IMR-90 (cell line): ENCODE measurements at regions not wholly inside any gene's neighbourhood (a gene's known extent, or its start where the extent isn't known, plus 50 kb on each side); places are given as distances from the start of the nearest gene placed in this dataset.

Experiments used
- ATAC-seq: fragments of 200-7000 bp; cut with Tn5 transposase; 2 replicates; pipeline ENCODE4 v1.9.1; 2020; ENCODE audit warnings: low read depth, mild to moderate bottlenecking, moderate library complexity
- BruUV-seq: library from RNA; stranded (reverse); fragments of 400-500 nt; replicated peaks from 2 replicates; lab custom pipeline; 2021; lab: Mats Ljungman, UMichigan
- CTCF ChIA-PET: fragments of 300-600 bp; formaldehyde crosslinking; extraction: SDS; loops from one replicate; lab custom pipeline; 2021; ENCODE audit warnings: antibody characterized with exemption; lab: Yijun Ruan, JAX
- POLR2A ChIA-PET: fragments of 300-600 bp; sonication (Branson Sonifier 250); formaldehyde crosslinking; loops from one replicate; lab custom pipeline; 2022; ENCODE audit warnings: antibody characterized with exemption; ENCODE audit not compliant: unreplicated experiment; lab: Charles Lee
- DNase-seq: peaks from one replicate; pipeline ENCODE4 v3.0.0; 2013
- H2AFZ ChIP-seq: replicated peaks from 2 replicates; pipeline ENCODE3; 2013; ENCODE audit warnings: low read length, mild to moderate bottlenecking; ENCODE audit not compliant: poor library complexity
- H2AK5ac ChIP-seq: 2 replicates; pipeline ENCODE4 v1.6.1; 2013; ENCODE audit warnings: low read depth, low read length, inconsistent platforms
- H2AK9ac ChIP-seq: replicated peaks from 2 replicates; pipeline ENCODE3; 2013; ENCODE audit warnings: mild to moderate bottlenecking, low read depth, low read length, moderate library complexity; ENCODE audit not compliant: poor library complexity
- H2BK120ac ChIP-seq: 2 replicates; pipeline ENCODE4 v1.6.1; 2013; ENCODE audit warnings: low read depth, low read length, inconsistent platforms
- H2BK15ac ChIP-seq: 3 replicates; pipeline ENCODE4 v1.6.1; 2013; ENCODE audit warnings: low read depth, low read length, inconsistent platforms
- H2BK20ac ChIP-seq: 2 replicates; pipeline ENCODE4 v1.6.1; 2013; ENCODE audit warnings: low read depth, mild to moderate bottlenecking, inconsistent platforms, low read length, moderate library complexity
- H2BK5ac ChIP-seq: 2 replicates; pipeline ENCODE4 v1.6.1; 2013; ENCODE audit warnings: mild to moderate bottlenecking, low read depth, low read length, inconsistent platforms; ENCODE audit not compliant: poor library complexity, severe bottlenecking
- H3K14ac ChIP-seq: replicated peaks from 2 replicates; pipeline ENCODE4 v1.6.1; 2013; ENCODE audit warnings: low read depth, low read length, inconsistent platforms
- H3K18ac ChIP-seq: 2 replicates; pipeline ENCODE4 v1.6.1; 2013; ENCODE audit warnings: low read depth, low read length, control low read depth
- H3K23ac ChIP-seq: 2 replicates; pipeline ENCODE4 v1.6.1; 2013; ENCODE audit warnings: low read depth, low read length, inconsistent platforms
- H3K27ac ChIP-seq: 2 replicates; pipeline ENCODE4 v1.5.1; 2013; ENCODE audit warnings: mild to moderate bottlenecking, control low read depth, low read length; ENCODE audit not compliant: insufficient read depth
- H3K27me3 ChIP-seq: 2 replicates; pipeline ENCODE4 v1.6.1; 2013; ENCODE audit warnings: low read length; ENCODE audit not compliant: control insufficient read depth, insufficient read depth
- H3K36me3 ChIP-seq: 2 replicates; pipeline ENCODE4 v1.6.1; 2013; ENCODE audit warnings: low read length, mixed read lengths; ENCODE audit not compliant: control insufficient read depth, insufficient read depth
- H3K4ac ChIP-seq: 2 replicates; pipeline ENCODE4 v1.6.1; 2013; ENCODE audit warnings: low read depth, low read length, inconsistent platforms
- H3K4me1 ChIP-seq: 2 replicates; pipeline ENCODE4 v1.6.1; 2013; ENCODE audit warnings: low read length, mixed read lengths; ENCODE audit not compliant: control insufficient read depth, insufficient read depth
- H3K4me2 ChIP-seq: 2 replicates; pipeline ENCODE4 v1.6.1; 2013; ENCODE audit warnings: low read depth, mild to moderate bottlenecking, control low read depth, low read length, moderate library complexity
- H3K4me3 ChIP-seq: 2 replicates; pipeline ENCODE4 v1.5.1; 2013; ENCODE audit warnings: low read depth, mild to moderate bottlenecking, control low read depth, low read length, moderate library complexity; ENCODE audit not compliant: insufficient read depth
- H3K56ac ChIP-seq: 2 replicates; pipeline ENCODE4 v1.6.1; 2013; ENCODE audit warnings: low read length, inconsistent platforms; ENCODE audit not compliant: insufficient read depth; ENCODE audit errors: extremely low read depth
- H3K79me1 ChIP-seq, 2 experiments: 2 replicates each; pipeline ENCODE4 v1.6.1; 2013; ENCODE audit warnings: low read length in 2 of 2, inconsistent platforms in 1 of 2, low read depth in 1 of 2
- H3K9ac ChIP-seq: 2 replicates; pipeline ENCODE4 v1.6.1; 2013; ENCODE audit warnings: low read depth, low read length, control low read depth
- H3K9me1 ChIP-seq: 2 replicates; pipeline ENCODE4 v1.6.1; 2013; ENCODE audit warnings: low read length, inconsistent platforms; ENCODE audit not compliant: insufficient read depth
- H3K9me3 ChIP-seq: 2 replicates; pipeline ENCODE4 v1.6.1; 2013; ENCODE audit warnings: low read length; ENCODE audit not compliant: control insufficient read depth, insufficient read depth
- H4K20me1 ChIP-seq: 2 replicates; pipeline ENCODE4 v1.6.1; 2013; ENCODE audit warnings: low read length, inconsistent platforms; ENCODE audit not compliant: insufficient read depth
- H4K5ac ChIP-seq: 2 replicates; pipeline ENCODE4 v1.6.1; 2013; ENCODE audit warnings: mild to moderate bottlenecking, low read depth, low read length, control low read depth
- H4K8ac ChIP-seq, 2 experiments: 2 replicates each; pipeline ENCODE4 v1.6.1; 2013; ENCODE audit warnings: low read depth in 2 of 2, low read length in 2 of 2, control low read depth in 1 of 2, inconsistent platforms in 1 of 2
- H4K91ac ChIP-seq: 2 replicates; pipeline ENCODE4 v1.6.1; 2013; ENCODE audit warnings: low read depth, low read length, inconsistent platforms; ENCODE audit not compliant: insufficient read depth
- BHLHE40 ChIP-seq: fragments of 150-350 bp; IDR thresholded peaks from 2 replicates; pipeline ENCODE4 v1.6.1; 2016; ENCODE audit warnings: mild to moderate bottlenecking, low read depth, low read length
- CEBPB ChIP-seq: IDR thresholded peaks from 2 replicates; pipeline ENCODE4 v1.6.1; 2012; ENCODE audit warnings: low read depth, low read length, improper control_type of control experiment
- ELK1 ChIP-seq: fragments of 150-350 bp; IDR thresholded peaks from 2 replicates; pipeline ENCODE4 v1.6.1; 2016; ENCODE audit warnings: low read depth, mild to moderate bottlenecking, low read length, moderate library complexity, borderline replicate concordance
- MAFK ChIP-seq: IDR thresholded peaks from 2 replicates; pipeline ENCODE4 v1.6.1; 2012; ENCODE audit warnings: low read depth, low read length, improper control_type of control experiment
- POLR2A ChIP-seq: IDR thresholded peaks from 2 replicates; pipeline ENCODE4 v1.6.1; 2012; ENCODE audit warnings: mild to moderate bottlenecking, low read depth, low read length
- RAD21 ChIP-seq: IDR thresholded peaks from 2 replicates; pipeline ENCODE4 v1.6.1; 2012; ENCODE audit warnings: low read length, improper control_type of control experiment
- RCOR1 ChIP-seq: IDR thresholded peaks from 2 replicates; pipeline ENCODE4 v1.6.1; 2012; ENCODE audit warnings: mild to moderate bottlenecking, low read length, improper control_type of control experiment; ENCODE audit not compliant: insufficient replicate concordance
- SMC3 ChIP-seq: fragments of 150-350 bp; IDR thresholded peaks from 2 replicates; pipeline ENCODE4 v1.6.1; 2016; ENCODE audit warnings: low read depth, mild to moderate bottlenecking, antibody characterized with exemption, low read length, moderate library complexity
- WGBS, 2 experiments: methylation state at CpG; one replicate each; pipeline versions ENCODE4 v1.1.5 to v1.1.7; 2013; ENCODE audit warnings: missing lambda C conversion rate in 2 of 2; ENCODE audit not compliant: insufficient read length in 1 of 2; ENCODE audit errors: extremely low coverage in 2 of 2; 5-methylcytosine and 5-hydroxymethylcytosine counted together
- dilution Hi-C: fragments of 300-500 bp; cut with HindIII; formaldehyde crosslinking; loops from one replicate; pipeline ENCODE4 v1.14.3; 2018; ENCODE audit warnings: low sequenced_read_pairs; ENCODE audit not compliant: unreplicated experiment
- in situ Hi-C: fragments of 300-500 bp; cut with MboI; formaldehyde crosslinking; loops from 3 replicates; pipeline ENCODE4 v1.14.3; 2019; ENCODE audit warnings: low sequenced_read_pairs, inconsistent platforms, mixed read lengths
- intact Hi-C: fragments of 100-400 bp; cut with micrococcal nuclease; formaldehyde crosslinking; loops from 2 replicates; pipeline ENCODE4 v1.10.0; 2022

- H4K5ac ChIP-seq, result no peak overlapping the region
- H4K20me1 ChIP-seq, result no peaks in the 10 kb centered on the region
- H2AK9ac ChIP-seq, result no peak overlapping the region
- no peak overlapping the region for H3K9ac ChIP-seq
- no peak overlapping the region for H2AFZ ChIP-seq
- in situ Hi-C loops, result no loop called here
- CTCF ChIA-PET, result no interaction called here
- H3K27ac ChIP-seq, result no peak overlapping the region
- no peak for ATAC-seq
- H2BK15ac ChIP-seq, result no peak overlapping the region
- no peak overlapping the region for H3K23ac ChIP-seq
- H2BK120ac ChIP-seq, result no peak overlapping the region
- H4K8ac ChIP-seq, result no peak overlapping the region
- WGBS, 2 experiments, result no CpG with 5 or more reads among the region's 2 CpGs
- no peaks in the 10 kb centered on the region for H3K4me1 ChIP-seq
- no peak for DNase-seq
- POLR2A ChIA-PET, result interaction anchor here (0.6 kb wide), 1 partner anchor 747 kb away, joined by 15 read pairs; no protein-coding TSS in a partner anchor
- no peak overlapping the region for H3K4me3 ChIP-seq
- no peaks in the 10 kb centered on the region for H3K9me1 ChIP-seq
- H3K14ac ChIP-seq, result no peak overlapping the region
- no peak overlapping the region for H2BK5ac ChIP-seq
- BruUV-seq, result no TSS peak
- no peaks in the 10 kb centered on the region for H3K9me3 ChIP-seq
- no peak overlapping the region for H3K4ac ChIP-seq
- H3K79me1 ChIP-seq, result no peaks in the 10 kb centered on the region
- no peaks in the 10 kb centered on the region for H3K27me3 ChIP-seq
- no peak overlapping the region for H3K18ac ChIP-seq
- H3K4me2 ChIP-seq, result no peak overlapping the region
- intact Hi-C loops, result no loop called here
- H2BK20ac ChIP-seq, result no peak overlapping the region
- dilution Hi-C loops, result no loop called here
- H2AK5ac ChIP-seq, result no peak overlapping the region
- no peak overlapping the region for H3K56ac ChIP-seq
- no peaks in the 10 kb centered on the region for H3K36me3 ChIP-seq
- no peak overlapping the region for H4K91ac ChIP-seq
- no peak for TF ChIP-seq RCOR1
- TF ChIP-seq RAD21, result no peak
- no peak for TF ChIP-seq MAFK
- no peak for TF ChIP-seq POLR2A
- no peak for TF ChIP-seq CEBPB
- TF ChIP-seq ELK1, result no peak
- no peak for TF ChIP-seq SMC3
- no peak for TF ChIP-seq BHLHE40
Measured at GRCh38 chr18:40388121-40388520, 1566.9 kb upstream of the PIK3C3 start.
